ENCODE measurements at regions not wholly inside any gene's neighbourhood (a gene's known extent, or its start where the extent isn't known, plus 50 kb on each side); places are given as distances from the start of the nearest gene placed in this dataset.

DNA sequence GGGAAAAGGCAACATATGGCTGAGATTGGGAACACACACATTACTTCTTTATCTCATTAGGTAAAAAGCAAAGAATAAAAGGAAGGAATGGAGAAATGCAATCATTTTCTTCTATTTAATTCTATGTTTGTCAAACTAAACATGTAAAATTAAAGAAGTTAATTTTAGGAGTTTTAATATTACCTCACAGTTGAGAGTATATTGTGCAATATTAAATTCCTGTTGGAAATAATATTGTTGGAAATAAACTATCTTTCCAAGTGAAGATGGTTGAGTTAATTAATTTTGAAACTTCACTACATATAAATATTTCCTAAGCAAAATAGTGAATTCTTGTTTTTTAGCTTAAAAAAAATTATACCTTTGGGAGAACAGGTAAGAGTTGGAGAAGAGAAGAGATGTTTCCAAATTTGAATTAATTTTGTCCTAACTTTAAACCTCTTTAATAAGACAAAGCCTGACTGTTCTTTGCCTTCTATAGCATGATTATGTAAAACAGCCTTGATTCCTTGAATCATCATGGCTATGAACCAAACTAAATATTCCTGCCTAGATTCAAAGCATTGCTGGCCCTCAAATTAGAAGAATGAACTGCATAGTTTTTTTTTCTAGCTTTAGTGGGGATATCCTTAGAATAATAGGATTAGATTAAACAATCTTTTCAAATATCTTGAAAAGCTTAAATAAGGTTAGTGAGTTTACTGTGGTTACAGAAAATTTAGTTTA lies 1349.1 kb upstream of the ADGRB3 start:
- TF ChIP-seq, protein P1, sequence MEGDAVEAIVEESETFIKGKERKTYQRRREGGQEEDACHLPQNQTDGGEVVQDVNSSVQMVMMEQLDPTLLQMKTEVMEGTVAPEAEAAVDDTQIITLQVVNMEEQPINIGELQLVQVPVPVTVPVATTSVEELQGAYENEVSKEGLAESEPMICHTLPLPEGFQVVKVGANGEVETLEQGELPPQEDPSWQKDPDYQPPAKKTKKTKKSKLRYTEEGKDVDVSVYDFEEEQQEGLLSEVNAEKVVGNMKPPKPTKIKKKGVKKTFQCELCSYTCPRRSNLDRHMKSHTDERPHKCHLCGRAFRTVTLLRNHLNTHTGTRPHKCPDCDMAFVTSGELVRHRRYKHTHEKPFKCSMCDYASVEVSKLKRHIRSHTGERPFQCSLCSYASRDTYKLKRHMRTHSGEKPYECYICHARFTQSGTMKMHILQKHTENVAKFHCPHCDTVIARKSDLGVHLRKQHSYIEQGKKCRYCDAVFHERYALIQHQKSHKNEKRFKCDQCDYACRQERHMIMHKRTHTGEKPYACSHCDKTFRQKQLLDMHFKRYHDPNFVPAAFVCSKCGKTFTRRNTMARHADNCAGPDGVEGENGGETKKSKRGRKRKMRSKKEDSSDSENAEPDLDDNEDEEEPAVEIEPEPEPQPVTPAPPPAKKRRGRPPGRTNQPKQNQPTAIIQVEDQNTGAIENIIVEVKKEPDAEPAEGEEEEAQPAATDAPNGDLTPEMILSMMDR (IDR thresholded peaks at IDR 0.05; ENCODE audit: insufficient read depth, low read depth, low read length): no peak
- POLR2A ChIA-PET: no interaction called here
- DNase-seq (ENCODE audit: low read depth): no peak

GRCh38 chr6:67277312-67277711 lies 1357.8 kb upstream of the ADGRB3 start:
- DNase-seq (ENCODE audit: low read depth): no peak
- no peak overlapping the region for H3K4me3 ChIP-seq (ENCODE audit: low read depth, low read length)
- POLR2A ChIA-PET: no interaction called here
- TF ChIP-seq, protein P1 (IDR thresholded peaks at IDR 0.05; ENCODE audit: insufficient read depth, low read depth, low read length): no peak
- no peaks in the 10 kb centered on the region for H3K36me3 ChIP-seq (ENCODE audit: control insufficient read depth, insufficient read depth, low read length)
- CTCF ChIA-PET: no interaction called here
- H3K27me3 ChIP-seq (ENCODE audit: control insufficient read depth, insufficient read depth, low read length): no peaks in the 10 kb centered on the region

More for the DNA sequence above, 1349.1 kb upstream of the ADGRB3 start:
- no peak overlapping the region for H3K4me3 ChIP-seq (ENCODE audit: low read depth, low read length)
- H3K36me3 ChIP-seq (ENCODE audit: control insufficient read depth, insufficient read depth, low read length): no peaks in the 10 kb centered on the region
- CTCF ChIA-PET: no interaction called here
- no peaks in the 10 kb centered on the region for H3K27me3 ChIP-seq (ENCODE audit: control insufficient read depth, insufficient read depth, low read length)

DNA sequence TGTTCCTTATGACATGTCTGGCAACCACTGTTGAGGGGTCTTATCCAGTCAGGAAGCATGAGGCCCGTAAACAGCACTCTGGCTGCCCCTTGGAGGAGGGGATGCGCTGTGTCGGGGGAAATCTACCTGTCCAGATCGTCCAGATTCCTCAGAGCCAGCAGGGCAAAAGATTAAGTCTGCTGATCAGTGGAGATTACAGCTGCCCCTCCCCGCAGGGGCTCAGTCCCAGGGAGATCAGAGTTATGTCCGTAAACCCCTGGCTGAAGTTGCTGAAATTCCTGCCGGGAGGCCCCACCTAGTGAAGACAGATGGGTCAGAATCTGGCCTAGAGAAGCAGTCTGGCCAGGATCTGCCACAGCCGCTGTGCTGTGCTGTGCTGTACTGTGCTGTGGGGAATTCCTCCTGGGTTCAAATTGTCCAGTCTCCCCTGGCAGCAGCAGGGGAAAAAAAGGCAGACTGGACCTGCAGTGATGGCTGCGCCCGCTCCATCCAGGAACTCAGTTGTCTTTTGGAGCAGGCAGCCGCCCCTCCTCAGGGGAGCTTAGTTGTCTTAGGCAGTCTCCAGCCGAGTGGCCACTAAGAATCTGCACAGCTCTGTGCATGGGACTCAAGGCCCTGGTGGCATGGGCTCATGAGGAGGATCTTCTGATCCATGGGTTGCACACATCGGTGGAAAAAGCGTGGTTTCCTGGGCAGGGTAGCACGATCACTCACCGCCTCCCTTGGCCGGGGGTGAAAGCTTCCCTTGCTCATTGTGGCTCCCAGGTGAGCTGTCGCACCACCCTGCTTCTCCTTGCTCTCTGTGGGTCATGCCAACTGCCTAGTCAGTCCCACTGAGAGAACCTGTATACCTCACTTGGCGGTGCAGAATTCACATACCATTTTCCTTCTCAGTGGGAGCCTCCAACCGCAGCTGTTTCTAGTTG lies 1368.8 kb upstream of the ADGRB3 start:
- no peak overlapping the region for H3K4me3 ChIP-seq (ENCODE audit: low read depth, low read length)
- CTCF ChIA-PET: no interaction called here
- POLR2A ChIA-PET: no interaction called here
- TF ChIP-seq, protein P1 (IDR thresholded peaks at IDR 0.05; ENCODE audit: insufficient read depth, low read depth, low read length): no peak
- H3K27me3 ChIP-seq (ENCODE audit: control insufficient read depth, insufficient read depth, low read length): no peaks in the 10 kb centered on the region
- DNase-seq (ENCODE audit: low read depth): no peak
- no peaks in the 10 kb centered on the region for H3K36me3 ChIP-seq (ENCODE audit: control insufficient read depth, insufficient read depth, low read length)

- TF ChIP-seq, protein P1 (IDR thresholded peaks at IDR 0.05; ENCODE audit: insufficient read depth, low read depth, low read length): no peak
- H3K4me3 ChIP-seq (ENCODE audit: low read depth, low read length): no peak overlapping the region
- no peaks in the 10 kb centered on the region for H3K36me3 ChIP-seq (ENCODE audit: control insufficient read depth, insufficient read depth, low read length)
- ChIA-PET POLR2A (no interaction called here), CTCF (no interaction called here)
- no peak for DNase-seq (ENCODE audit: low read depth)
- no peaks in the 10 kb centered on the region for H3K27me3 ChIP-seq (ENCODE audit: control insufficient read depth, insufficient read depth, low read length)
Measured at GRCh38 chr6:67252663-67253062, 1382.4 kb upstream of the ADGRB3 start.

DNA sequence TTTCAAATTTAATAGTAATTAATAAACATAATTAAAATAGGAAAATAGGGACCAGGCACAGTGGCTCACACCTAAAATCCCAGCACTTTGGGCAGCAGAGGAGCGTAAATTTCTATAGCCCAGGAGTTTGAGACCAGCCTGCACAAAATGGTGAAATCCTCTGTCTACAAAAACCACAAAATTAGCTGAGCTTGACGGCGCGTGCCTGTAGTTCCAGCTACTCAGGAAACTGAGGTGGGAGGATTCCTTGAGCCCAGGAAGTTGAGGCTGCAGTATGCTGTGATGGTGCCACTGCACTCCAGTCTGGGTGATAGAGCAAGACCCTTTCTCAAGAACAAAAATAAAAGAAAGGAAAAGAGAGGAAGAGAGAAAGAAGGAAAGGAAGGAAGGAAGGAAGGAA lies 1387.0 kb upstream of the ADGRB3 start:
- Histone ChIP-seq H3K36me3 (ENCODE audit: control insufficient read depth, insufficient read depth, low read length) (no peaks in the 10 kb centered on the region), H3K27me3 (ENCODE audit: control insufficient read depth, insufficient read depth, low read length) (no peaks in the 10 kb centered on the region), H3K4me3 (ENCODE audit: low read depth, low read length) (no peak overlapping the region)
- TF ChIP-seq, protein P1 (IDR thresholded peaks at IDR 0.05; ENCODE audit: insufficient read depth, low read depth, low read length): no peak
- ChIA-PET POLR2A (no interaction called here), CTCF (no interaction called here)
- DNase-seq (ENCODE audit: low read depth): no peak
